ENCODE measurements at regions not wholly inside any gene's neighbourhood (a gene's known extent, or its start where the extent isn't known, plus 50 kb on each side); places are given as distances from the start of the nearest gene placed in this dataset.

GRCh38 chr11:112563808-112564207 is 303.1 kb upstream of the PLET1 start:
- H3K27ac Mint-ChIP-seq = no peak overlapping the region
- TF ChIP-seq CTCF (IDR thresholded peaks at IDR 0.05) = no peak
- DNase-seq = no peak
- no peaks in the 10 kb centered on the region for H3K36me3 Mint-ChIP-seq (ENCODE audit: low read depth)
- H3K9me3 Mint-ChIP-seq = no peaks in the 10 kb centered on the region
- H3K27me3 Mint-ChIP-seq (ENCODE audit: insufficient read depth) = peaks cover 7% of the 10 kb centered on the region
- no peak overlapping the region for H3K4me3 Mint-ChIP-seq
- peaks cover 16% of the 10 kb centered on the region for H3K4me1 Mint-ChIP-seq (ENCODE audit: low read depth)

- H3K27ac Mint-ChIP-seq = no peak overlapping the region
- H3K4me1 Mint-ChIP-seq (ENCODE audit: low read depth) = peaks cover 12% of the 10 kb centered on the region
- H3K9me3 Mint-ChIP-seq = no peaks in the 10 kb centered on the region
- no peak for TF ChIP-seq CTCF (IDR thresholded peaks at IDR 0.05)
- H3K27me3 Mint-ChIP-seq (ENCODE audit: insufficient read depth) = peaks cover 5% of the 10 kb centered on the region
- no peak overlapping the region for H3K4me3 Mint-ChIP-seq
- H3K36me3 Mint-ChIP-seq (ENCODE audit: low read depth) = no peaks in the 10 kb centered on the region
- DNase-seq = peak; percentile 11
Measured at GRCh38 chr11:112564228-112564955, 303.7 kb upstream of the PLET1 start.

GRCh38 chr11:112565551-112565950 is 304.9 kb upstream of the PLET1 start:
- H3K27ac Mint-ChIP-seq = no peak overlapping the region
- peaks cover 12% of the 10 kb centered on the region for H3K4me1 Mint-ChIP-seq (ENCODE audit: low read depth)
- no peak for DNase-seq
- no peak for TF ChIP-seq CTCF (IDR thresholded peaks at IDR 0.05)
- no peak overlapping the region for H3K4me3 Mint-ChIP-seq
- no peaks in the 10 kb centered on the region for H3K9me3 Mint-ChIP-seq
- H3K36me3 Mint-ChIP-seq (ENCODE audit: low read depth) = no peaks in the 10 kb centered on the region
- peaks cover 5% of the 10 kb centered on the region for H3K27me3 Mint-ChIP-seq (ENCODE audit: insufficient read depth)

- no peak for DNase-seq
- no peak for TF ChIP-seq CTCF (IDR thresholded peaks at IDR 0.05)
- Mint-ChIP-seq H3K27me3 (ENCODE audit: insufficient read depth) (peaks cover 5% of the 10 kb centered on the region), H3K4me3 (no peak overlapping the region), H3K9me3 (no peaks in the 10 kb centered on the region), H3K27ac (no peak overlapping the region), H3K36me3 (ENCODE audit: low read depth) (no peaks in the 10 kb centered on the region), H3K4me1 (ENCODE audit: low read depth) (peaks cover 12% of the 10 kb centered on the region)
Measured at GRCh38 chr11:112566124-112566523, 305.5 kb upstream of the PLET1 start.

- Mint-ChIP-seq H3K9me3 (no peaks in the 10 kb centered on the region), H3K27me3 (ENCODE audit: insufficient read depth) (peaks cover 4% of the 10 kb centered on the region; the same call in 1 of the 2 replicates), H3K36me3 (ENCODE audit: low read depth) (no peaks in the 10 kb centered on the region), H3K4me3 (no peak overlapping the region), H3K4me1 (ENCODE audit: low read depth) (no peaks in the 10 kb centered on the region), H3K27ac (no peak overlapping the region)
- TF ChIP-seq CTCF (IDR thresholded peaks at IDR 0.05) = no peak
- no peak for DNase-seq
Measured at GRCh38 chr11:112570333-112570732, 309.7 kb upstream of the PLET1 start.

Data from HFFc6 (cell line).